Spleen (tissue), 7 donors: ENCODE measurements at regions not wholly inside any gene's neighbourhood (a gene's known extent, or its start where the extent isn't known, plus 50 kb on each side); places are given as distances from the start of the nearest gene placed in this dataset.

ENCODE experiments used
- POLR2A ChIP-seq, 3 donors: fragments of 450-650 bp; IDR thresholded peaks; one replicate each; pipeline ENCODE4 v1.5.1; 2017; ENCODE audit warnings: antibody characterized with exemption in 3 of 3, mild to moderate bottlenecking in 1 of 3
- POLR2AphosphoS5 ChIP-seq, 3 donors: sonication (generic); formaldehyde crosslinking; IDR thresholded peaks; one replicate each; pipeline ENCODE4 v1.5.1; 2017; ENCODE audit warnings: antibody characterized with exemption in 3 of 3
- TF ChIP-seq, protein P1 (sequence below), 11 experiments: fragments of 200-600 bp in 7 of 11; fragments of 450-650 bp in 4 of 11; sonication (generic) in 4 of 11; IDR thresholded peaks in 8 of 11; conservative IDR thresholded peaks in 3 of 11; 1 replicate in 7 of 11; 2 replicates in 4 of 11; pipeline versions ENCODE4 v1.4.0 to v1.8.0; 2016 to 2021; ENCODE audit warnings: antibody characterized with exemption in 11 of 11, inconsistent platforms in 4 of 11, mild to moderate bottlenecking in 1 of 11
- donor health status: DM: no; HTN: no; CAD: no; lungs with moderate emphysema.
- donor health status: DM: no; HTN: no; CAD: no.
- donor health status: DM: no; HTN: no; CAD: no.

DNA sequence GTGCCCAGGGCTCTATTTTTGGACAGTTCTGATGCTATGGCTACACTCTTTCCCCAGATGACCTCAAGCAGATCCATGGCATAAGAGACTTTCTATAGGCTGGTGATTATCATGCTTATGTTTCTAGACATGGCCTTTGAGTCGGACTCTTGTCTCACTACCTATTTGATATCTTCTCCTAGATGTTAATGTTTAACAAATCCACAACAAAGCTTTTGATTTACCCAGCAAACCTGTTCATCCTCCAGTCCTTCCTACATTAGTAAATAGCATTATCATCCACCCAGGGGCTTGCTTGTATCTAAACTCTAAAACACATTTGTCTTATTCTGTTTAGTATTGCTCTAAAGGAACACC is 188.7 kb downstream of the CSNK2A3 start:
- TF ChIP-seq, protein P1, sequence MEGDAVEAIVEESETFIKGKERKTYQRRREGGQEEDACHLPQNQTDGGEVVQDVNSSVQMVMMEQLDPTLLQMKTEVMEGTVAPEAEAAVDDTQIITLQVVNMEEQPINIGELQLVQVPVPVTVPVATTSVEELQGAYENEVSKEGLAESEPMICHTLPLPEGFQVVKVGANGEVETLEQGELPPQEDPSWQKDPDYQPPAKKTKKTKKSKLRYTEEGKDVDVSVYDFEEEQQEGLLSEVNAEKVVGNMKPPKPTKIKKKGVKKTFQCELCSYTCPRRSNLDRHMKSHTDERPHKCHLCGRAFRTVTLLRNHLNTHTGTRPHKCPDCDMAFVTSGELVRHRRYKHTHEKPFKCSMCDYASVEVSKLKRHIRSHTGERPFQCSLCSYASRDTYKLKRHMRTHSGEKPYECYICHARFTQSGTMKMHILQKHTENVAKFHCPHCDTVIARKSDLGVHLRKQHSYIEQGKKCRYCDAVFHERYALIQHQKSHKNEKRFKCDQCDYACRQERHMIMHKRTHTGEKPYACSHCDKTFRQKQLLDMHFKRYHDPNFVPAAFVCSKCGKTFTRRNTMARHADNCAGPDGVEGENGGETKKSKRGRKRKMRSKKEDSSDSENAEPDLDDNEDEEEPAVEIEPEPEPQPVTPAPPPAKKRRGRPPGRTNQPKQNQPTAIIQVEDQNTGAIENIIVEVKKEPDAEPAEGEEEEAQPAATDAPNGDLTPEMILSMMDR (IDR thresholded peaks at IDR 0.05 in 8 of 11, conservative IDR thresholded peaks at IDR 0.05 in 3 of 11), result no peak
- TF ChIP-seq POLR2A (IDR thresholded peaks at IDR 0.05) (no peak), POLR2AphosphoS5 (IDR thresholded peaks at IDR 0.05) (no peak)
